IMR-90 (cell line): ENCODE measurements at regions not wholly inside any gene's neighbourhood (a gene's known extent, or its start where the extent isn't known, plus 50 kb on each side); places are given as distances from the start of the nearest gene placed in this dataset.

Source experiments
- ATAC-seq: fragments of 200-7000 bp; cut with Tn5 transposase; 2 replicates; pipeline ENCODE4 v1.9.1; 2020; ENCODE audit warnings: low read depth, mild to moderate bottlenecking, moderate library complexity
- BruUV-seq: library from RNA; stranded (reverse); fragments of 400-500 nt; replicated peaks from 2 replicates; lab custom pipeline; 2021; lab: Mats Ljungman, UMichigan
- CTCF ChIA-PET: fragments of 300-600 bp; formaldehyde crosslinking; extraction: SDS; loops from one replicate; lab custom pipeline; 2021; ENCODE audit warnings: antibody characterized with exemption; lab: Yijun Ruan, JAX
- POLR2A ChIA-PET: fragments of 300-600 bp; sonication (Branson Sonifier 250); formaldehyde crosslinking; loops from one replicate; lab custom pipeline; 2022; ENCODE audit warnings: antibody characterized with exemption; ENCODE audit not compliant: unreplicated experiment; lab: Charles Lee
- DNase-seq: peaks from one replicate; pipeline ENCODE4 v3.0.0; 2013
- H2AFZ ChIP-seq: replicated peaks from 2 replicates; pipeline ENCODE3; 2013; ENCODE audit warnings: low read length, mild to moderate bottlenecking; ENCODE audit not compliant: poor library complexity
- H2AK5ac ChIP-seq: 2 replicates; pipeline ENCODE4 v1.6.1; 2013; ENCODE audit warnings: low read depth, low read length, inconsistent platforms
- H2AK9ac ChIP-seq: replicated peaks from 2 replicates; pipeline ENCODE3; 2013; ENCODE audit warnings: mild to moderate bottlenecking, low read depth, low read length, moderate library complexity; ENCODE audit not compliant: poor library complexity
- H2BK120ac ChIP-seq: 2 replicates; pipeline ENCODE4 v1.6.1; 2013; ENCODE audit warnings: low read depth, low read length, inconsistent platforms
- H2BK15ac ChIP-seq: 3 replicates; pipeline ENCODE4 v1.6.1; 2013; ENCODE audit warnings: low read depth, low read length, inconsistent platforms
- H2BK20ac ChIP-seq: 2 replicates; pipeline ENCODE4 v1.6.1; 2013; ENCODE audit warnings: low read depth, mild to moderate bottlenecking, inconsistent platforms, low read length, moderate library complexity
- H2BK5ac ChIP-seq: 2 replicates; pipeline ENCODE4 v1.6.1; 2013; ENCODE audit warnings: mild to moderate bottlenecking, low read depth, low read length, inconsistent platforms; ENCODE audit not compliant: poor library complexity, severe bottlenecking
- H3K14ac ChIP-seq: replicated peaks from 2 replicates; pipeline ENCODE4 v1.6.1; 2013; ENCODE audit warnings: low read depth, low read length, inconsistent platforms
- H3K18ac ChIP-seq: 2 replicates; pipeline ENCODE4 v1.6.1; 2013; ENCODE audit warnings: low read depth, low read length, control low read depth
- H3K23ac ChIP-seq: 2 replicates; pipeline ENCODE4 v1.6.1; 2013; ENCODE audit warnings: low read depth, low read length, inconsistent platforms
- H3K27ac ChIP-seq: 2 replicates; pipeline ENCODE4 v1.5.1; 2013; ENCODE audit warnings: mild to moderate bottlenecking, control low read depth, low read length; ENCODE audit not compliant: insufficient read depth
- H3K27me3 ChIP-seq: 2 replicates; pipeline ENCODE4 v1.6.1; 2013; ENCODE audit warnings: low read length; ENCODE audit not compliant: control insufficient read depth, insufficient read depth
- H3K36me3 ChIP-seq: 2 replicates; pipeline ENCODE4 v1.6.1; 2013; ENCODE audit warnings: low read length, mixed read lengths; ENCODE audit not compliant: control insufficient read depth, insufficient read depth
- H3K4ac ChIP-seq: 2 replicates; pipeline ENCODE4 v1.6.1; 2013; ENCODE audit warnings: low read depth, low read length, inconsistent platforms
- H3K4me1 ChIP-seq: 2 replicates; pipeline ENCODE4 v1.6.1; 2013; ENCODE audit warnings: low read length, mixed read lengths; ENCODE audit not compliant: control insufficient read depth, insufficient read depth
- H3K4me2 ChIP-seq: 2 replicates; pipeline ENCODE4 v1.6.1; 2013; ENCODE audit warnings: low read depth, mild to moderate bottlenecking, control low read depth, low read length, moderate library complexity
- H3K4me3 ChIP-seq: 2 replicates; pipeline ENCODE4 v1.5.1; 2013; ENCODE audit warnings: low read depth, mild to moderate bottlenecking, control low read depth, low read length, moderate library complexity; ENCODE audit not compliant: insufficient read depth
- H3K56ac ChIP-seq: 2 replicates; pipeline ENCODE4 v1.6.1; 2013; ENCODE audit warnings: low read length, inconsistent platforms; ENCODE audit not compliant: insufficient read depth; ENCODE audit errors: extremely low read depth
- H3K79me1 ChIP-seq, 2 experiments: 2 replicates each; pipeline ENCODE4 v1.6.1; 2013; ENCODE audit warnings: low read length in 2 of 2, inconsistent platforms in 1 of 2, low read depth in 1 of 2
- H3K9ac ChIP-seq: 2 replicates; pipeline ENCODE4 v1.6.1; 2013; ENCODE audit warnings: low read depth, low read length, control low read depth
- H3K9me1 ChIP-seq: 2 replicates; pipeline ENCODE4 v1.6.1; 2013; ENCODE audit warnings: low read length, inconsistent platforms; ENCODE audit not compliant: insufficient read depth
- H3K9me3 ChIP-seq: 2 replicates; pipeline ENCODE4 v1.6.1; 2013; ENCODE audit warnings: low read length; ENCODE audit not compliant: control insufficient read depth, insufficient read depth
- H4K20me1 ChIP-seq: 2 replicates; pipeline ENCODE4 v1.6.1; 2013; ENCODE audit warnings: low read length, inconsistent platforms; ENCODE audit not compliant: insufficient read depth
- H4K5ac ChIP-seq: 2 replicates; pipeline ENCODE4 v1.6.1; 2013; ENCODE audit warnings: mild to moderate bottlenecking, low read depth, low read length, control low read depth
- H4K8ac ChIP-seq, 2 experiments: 2 replicates each; pipeline ENCODE4 v1.6.1; 2013; ENCODE audit warnings: low read depth in 2 of 2, low read length in 2 of 2, control low read depth in 1 of 2, inconsistent platforms in 1 of 2
- H4K91ac ChIP-seq: 2 replicates; pipeline ENCODE4 v1.6.1; 2013; ENCODE audit warnings: low read depth, low read length, inconsistent platforms; ENCODE audit not compliant: insufficient read depth
- BHLHE40 ChIP-seq: fragments of 150-350 bp; IDR thresholded peaks from 2 replicates; pipeline ENCODE4 v1.6.1; 2016; ENCODE audit warnings: mild to moderate bottlenecking, low read depth, low read length
- CEBPB ChIP-seq: IDR thresholded peaks from 2 replicates; pipeline ENCODE4 v1.6.1; 2012; ENCODE audit warnings: low read depth, low read length, improper control_type of control experiment
- CHD1 ChIP-seq: IDR thresholded peaks from 2 replicates; pipeline ENCODE4 v1.6.1; 2012; ENCODE audit warnings: low read depth, low read length, improper control_type of control experiment
- CTCF ChIP-seq: conservative IDR thresholded peaks from 2 replicates; pipeline ENCODE4 v1.5.1; 2012; ENCODE audit warnings: mild to moderate bottlenecking, low read depth, low read length, improper control_type of control experiment
- ELK1 ChIP-seq: fragments of 150-350 bp; IDR thresholded peaks from 2 replicates; pipeline ENCODE4 v1.6.1; 2016; ENCODE audit warnings: low read depth, mild to moderate bottlenecking, low read length, moderate library complexity, borderline replicate concordance
- MAZ ChIP-seq: IDR thresholded peaks from 2 replicates; pipeline ENCODE4 v1.6.1; 2012; ENCODE audit warnings: low read depth, mild to moderate bottlenecking, low read length, improper control_type of control experiment, moderate library complexity, borderline replicate concordance
- MXI1 ChIP-seq: IDR thresholded peaks from 2 replicates; pipeline ENCODE4 v1.6.1; 2012; ENCODE audit warnings: low read depth, mild to moderate bottlenecking, low read length, moderate library complexity, borderline replicate concordance
- NFE2L2 ChIP-seq: fragments of 150-350 bp; IDR thresholded peaks from 2 replicates; pipeline ENCODE4 v1.6.1; 2016; ENCODE audit warnings: low read depth, mild to moderate bottlenecking, low read length
- POLR2A ChIP-seq: IDR thresholded peaks from 2 replicates; pipeline ENCODE4 v1.6.1; 2012; ENCODE audit warnings: mild to moderate bottlenecking, low read depth, low read length
- RAD21 ChIP-seq: IDR thresholded peaks from 2 replicates; pipeline ENCODE4 v1.6.1; 2012; ENCODE audit warnings: low read length, improper control_type of control experiment
- RCOR1 ChIP-seq: IDR thresholded peaks from 2 replicates; pipeline ENCODE4 v1.6.1; 2012; ENCODE audit warnings: mild to moderate bottlenecking, low read length, improper control_type of control experiment; ENCODE audit not compliant: insufficient replicate concordance
- RFX5 ChIP-seq: IDR thresholded peaks from 2 replicates; pipeline ENCODE4 v1.8.0; 2012; ENCODE audit warnings: low read depth, mild to moderate bottlenecking, low read length, moderate library complexity
- USF2 ChIP-seq: fragments of 150-350 bp; IDR thresholded peaks from 2 replicates; pipeline ENCODE4 v1.6.1; 2017; ENCODE audit warnings: mild to moderate bottlenecking, antibody characterized with exemption, low read length, low read depth
- WGBS, 2 experiments: methylation state at CpG; one replicate each; pipeline versions ENCODE4 v1.1.5 to v1.1.7; 2013; ENCODE audit warnings: missing lambda C conversion rate in 2 of 2; ENCODE audit not compliant: insufficient read length in 1 of 2; ENCODE audit errors: extremely low coverage in 2 of 2; 5-methylcytosine and 5-hydroxymethylcytosine counted together
- dilution Hi-C: fragments of 300-500 bp; cut with HindIII; formaldehyde crosslinking; loops from one replicate; pipeline ENCODE4 v1.14.3; 2018; ENCODE audit warnings: low sequenced_read_pairs; ENCODE audit not compliant: unreplicated experiment
- in situ Hi-C: fragments of 300-500 bp; cut with MboI; formaldehyde crosslinking; loops from 3 replicates; pipeline ENCODE4 v1.14.3; 2019; ENCODE audit warnings: low sequenced_read_pairs, inconsistent platforms, mixed read lengths
- intact Hi-C: fragments of 100-400 bp; cut with micrococcal nuclease; formaldehyde crosslinking; loops from 2 replicates; pipeline ENCODE4 v1.10.0; 2022

GRCh38 chr2:145687442-145688134, 1167.7 kb upstream of the ZEB2 start:
- ATAC-seq = no peak

More at GRCh38 chr2:145687442-145688134, 1167.7 kb upstream of the ZEB2 start:
- Histone ChIP-seq H4K91ac (no peak overlapping the region), H2AK5ac (no peak overlapping the region), H3K4me3 (no peak overlapping the region), H2AFZ (no peak overlapping the region), H3K4me2 (no peak overlapping the region), H4K20me1 (no peaks in the 10 kb centered on the region), H2BK15ac (no peak overlapping the region), H3K4ac (no peak overlapping the region), H3K23ac (no peak overlapping the region), H2BK120ac (no peak overlapping the region), H3K4me1 (no peaks in the 10 kb centered on the region), H3K9ac (no peak overlapping the region), H3K27me3 (no peaks in the 10 kb centered on the region), H2AK9ac (no peak overlapping the region), H4K8ac (no peak overlapping the region), H3K79me1 (no peaks in the 10 kb centered on the region), H3K56ac (no peak overlapping the region), H2BK5ac (no peak overlapping the region), H3K27ac (no peak overlapping the region), H3K36me3 (no peaks in the 10 kb centered on the region), H3K9me1 (no peaks in the 10 kb centered on the region), H3K9me3 (no peaks in the 10 kb centered on the region), H3K18ac (no peak overlapping the region), H2BK20ac (no peak overlapping the region), H3K14ac (no peak overlapping the region), H4K5ac (no peak overlapping the region)
- intact Hi-C loops = no loop called here
- in situ Hi-C loops = no loop called here
- POLR2A ChIA-PET = no interaction called here
- CTCF ChIA-PET = no interaction called here
- dilution Hi-C loops = no loop called here
- peak; percentile 21 for DNase-seq
- no TSS peak for BruUV-seq
- no peak for TF ChIP-seq CHD1
- no peak for TF ChIP-seq RCOR1
- no peak for TF ChIP-seq POLR2A
- no peak for TF ChIP-seq NFE2L2
- no peak for TF ChIP-seq ELK1
- no peak for TF ChIP-seq BHLHE40
- TF ChIP-seq USF2 = no peak
- no peak for TF ChIP-seq CTCF
- no peak for TF ChIP-seq CEBPB
- no peak for TF ChIP-seq RFX5
- no peak for TF ChIP-seq MXI1
- TF ChIP-seq RAD21 = no peak
- TF ChIP-seq MAZ = no peak
- WGBS, 2 experiments = no CpG with 5 or more reads among the region's 4 CpGs
